DMS53 treated with DMSO at 0.1 percent for 48 hours (cell line): ENCODE measurements at regions not wholly inside any gene's neighbourhood (a gene's known extent, or its start where the extent isn't known, plus 50 kb on each side); places are given as distances from the start of the nearest gene placed in this dataset.
"Not testable (repeated sequence)": the region's sequence is repeated elsewhere in the genome, so short reads cannot be mapped to it uniquely, and the experiment has no call there.

ENCODE experiments used
- DNase-seq: peaks from one replicate; lab custom pipeline; 2025; ENCODE audit not compliant: unreplicated experiment; lab: John Stamatoyannopoulos, UW

DNA sequence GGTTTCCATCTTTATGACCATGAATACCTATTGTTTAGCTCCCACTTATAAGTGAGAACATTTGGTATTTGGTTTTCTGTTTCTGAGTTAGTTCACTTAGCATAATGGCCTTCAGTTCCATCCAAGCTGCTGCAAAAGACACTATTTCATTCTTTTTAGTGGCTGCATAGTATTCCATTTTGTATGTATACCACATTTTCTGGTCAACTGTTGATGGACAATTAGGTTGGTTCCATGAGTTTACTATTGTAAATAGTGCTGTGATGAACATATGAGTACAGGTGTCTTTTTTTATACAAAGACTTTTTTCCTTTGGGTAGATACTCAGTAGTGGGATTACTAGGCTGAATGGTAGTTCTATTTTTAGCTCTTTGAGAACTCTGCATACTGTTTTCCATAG, 87.8 kb upstream of the GOT2 start:
- no peak for DNase-seq

DNA sequence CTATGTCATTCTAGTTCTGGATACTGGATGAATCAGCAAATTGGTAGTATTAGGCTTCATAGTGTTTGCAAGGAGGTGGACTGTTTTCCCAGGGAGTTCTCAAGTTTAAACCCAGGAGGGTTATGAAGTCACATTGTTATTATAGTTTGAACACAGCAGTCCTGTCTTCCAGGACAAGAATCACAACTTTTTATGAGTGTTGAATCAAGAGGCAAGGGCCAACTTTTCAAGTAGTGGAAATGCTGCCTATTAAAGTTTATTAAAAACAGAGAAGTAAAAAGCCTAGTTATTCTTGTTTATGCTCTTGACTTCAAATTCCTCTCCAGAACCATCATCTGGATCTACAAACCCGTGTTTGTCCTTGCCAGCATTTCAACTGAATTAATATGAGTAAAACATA, 86.3 kb upstream of the GOT2 start:
- no peak for DNase-seq

DNA sequence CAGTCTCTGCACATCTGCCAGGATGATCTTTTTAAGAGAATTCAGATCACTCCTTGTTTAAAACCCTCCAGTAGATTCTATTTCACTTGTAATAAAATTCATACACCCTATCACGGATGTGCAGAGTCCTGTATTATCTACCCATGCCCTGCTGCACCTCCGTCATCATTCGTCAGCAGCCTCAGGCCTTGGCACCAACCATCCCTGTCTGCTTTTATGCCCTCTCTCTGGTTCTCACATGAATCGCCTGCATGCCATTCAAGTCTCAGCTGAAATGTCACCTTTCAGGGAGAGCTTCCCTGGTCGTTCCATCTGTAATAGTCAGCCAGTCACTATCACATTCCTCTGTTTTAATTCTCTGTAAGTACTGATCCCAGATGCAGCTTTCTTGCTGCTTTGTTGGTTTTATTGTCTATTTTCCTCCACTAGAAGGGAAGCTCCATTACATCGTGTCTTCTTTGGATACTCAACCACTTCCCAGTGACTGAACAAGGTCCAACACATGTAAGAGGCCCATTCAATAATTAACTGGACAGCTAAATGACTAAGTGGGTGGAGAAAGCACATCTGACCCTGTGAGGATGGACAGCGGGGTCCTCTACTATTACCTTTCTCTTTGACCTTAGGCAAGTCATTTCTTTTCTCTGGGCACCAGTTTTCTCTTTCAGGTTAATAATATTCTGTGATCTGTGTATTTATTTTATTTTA, 81.2 kb upstream of the GOT2 start:
- no peak for DNase-seq

DNA sequence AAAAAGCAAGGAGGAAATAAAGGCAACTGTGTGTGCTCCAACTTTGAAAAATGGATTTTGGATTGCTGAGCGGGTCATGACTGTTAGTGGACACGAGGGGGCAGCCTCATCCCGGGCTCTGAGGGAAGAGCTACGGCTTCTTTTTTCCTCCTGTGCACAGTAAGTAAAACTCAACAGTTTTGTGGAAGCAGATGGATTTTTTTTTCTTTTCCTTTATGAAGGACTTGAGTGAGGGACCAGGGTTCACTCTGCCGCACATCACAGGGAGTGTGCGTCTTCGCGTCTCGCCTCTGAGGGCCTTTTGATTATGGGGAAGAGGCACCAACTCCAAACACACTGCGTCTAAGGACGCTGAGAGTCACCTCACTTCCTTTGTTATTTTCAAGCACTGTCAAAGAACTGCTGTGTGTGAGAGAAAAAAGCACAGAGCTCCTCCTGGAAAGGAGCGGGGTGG, 80.3 kb upstream of the GOT2 start:
- DNase-seq: peak; percentile 58

DNA sequence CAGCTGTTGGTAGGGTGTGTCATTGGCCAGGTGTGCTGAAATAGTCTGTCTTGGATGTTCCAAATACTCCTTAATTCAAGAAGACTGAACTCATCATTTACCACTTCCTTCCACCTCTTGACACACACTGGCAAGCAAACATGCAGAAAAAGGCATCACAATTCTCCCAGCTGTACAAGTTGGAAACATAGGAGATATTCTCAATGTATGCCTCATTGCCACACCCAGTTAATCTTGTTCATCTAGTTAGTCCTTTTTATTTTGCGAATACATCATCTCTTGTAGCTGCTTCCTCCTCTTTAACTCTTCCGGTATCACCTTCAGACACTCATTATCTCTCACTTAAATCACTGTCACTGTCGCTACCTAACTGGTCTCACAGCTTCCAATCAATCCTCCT, 75.1 kb upstream of the GOT2 start:
- no peak for DNase-seq

DNA sequence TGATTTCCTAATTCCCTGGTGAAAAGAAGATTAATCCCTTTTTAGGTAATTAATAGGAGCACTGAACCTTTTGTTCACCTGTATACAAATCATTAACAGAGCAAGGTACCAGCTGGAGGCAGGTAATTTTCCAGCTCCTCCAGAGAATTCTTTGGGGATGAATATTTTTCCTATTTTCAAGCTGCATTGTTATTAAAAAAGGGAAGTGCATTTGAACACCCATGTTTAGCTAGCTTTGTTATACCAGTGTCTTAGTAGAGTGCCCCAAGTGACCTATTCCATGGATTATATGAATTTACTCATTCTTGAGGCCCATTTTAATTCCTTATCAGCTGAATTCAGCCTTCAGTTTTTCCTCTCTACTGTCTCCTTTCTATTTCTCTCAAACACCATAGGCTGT, 73.2 kb upstream of the GOT2 start:
- no peak for DNase-seq

DNA sequence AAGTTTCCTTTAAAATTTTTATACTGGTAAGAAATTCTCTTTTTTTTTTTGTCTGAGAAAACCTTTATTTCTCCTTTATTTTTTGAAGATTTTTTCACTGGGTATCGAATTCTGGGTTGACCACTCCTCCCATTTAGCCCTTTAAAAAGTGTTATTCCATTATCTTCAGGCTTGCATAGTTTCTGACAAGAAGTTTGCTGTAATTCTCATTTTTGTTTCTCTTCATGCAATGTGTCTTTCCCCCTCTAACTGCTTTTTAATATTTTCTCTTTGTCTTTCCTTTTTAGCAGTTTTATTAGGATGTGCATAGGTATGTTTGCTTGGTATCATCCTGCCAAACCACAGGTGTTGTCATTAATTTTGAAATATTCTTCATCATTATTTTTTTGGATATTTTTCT, 67.7 kb upstream of the GOT2 start:
- no peak for DNase-seq

DNA sequence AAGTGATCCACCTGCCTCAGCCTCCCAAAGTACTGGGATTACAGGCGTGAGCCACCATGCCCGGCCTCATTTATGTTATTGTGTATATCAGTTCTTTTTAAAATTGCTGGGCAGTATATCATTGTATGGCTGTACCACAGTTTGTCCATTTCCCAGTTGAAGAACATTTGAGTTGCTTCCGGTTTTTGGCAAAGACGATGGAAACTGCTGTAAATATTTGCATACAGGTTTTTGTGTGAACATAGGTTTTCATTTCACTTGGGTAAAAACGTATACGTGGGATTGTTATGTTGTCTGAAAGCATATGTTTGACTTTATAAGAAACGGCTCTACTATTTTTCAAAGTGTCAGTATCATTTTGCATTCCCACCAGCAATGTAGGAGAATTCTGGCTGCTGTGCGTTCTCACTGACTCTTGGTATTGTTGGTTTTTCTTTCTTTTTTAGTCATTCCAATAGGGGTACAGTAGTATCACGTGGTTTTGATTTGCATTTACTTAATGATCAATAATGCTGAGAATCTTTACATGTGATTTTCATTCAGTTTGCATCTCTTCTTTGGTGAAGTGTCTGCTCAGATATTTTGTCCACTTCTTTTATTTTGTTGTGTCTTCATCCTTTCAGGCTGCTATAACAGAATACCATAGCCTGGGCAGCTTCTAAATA, 63.2 kb upstream of the GOT2 start:
- DNase-seq: no peak

DNA sequence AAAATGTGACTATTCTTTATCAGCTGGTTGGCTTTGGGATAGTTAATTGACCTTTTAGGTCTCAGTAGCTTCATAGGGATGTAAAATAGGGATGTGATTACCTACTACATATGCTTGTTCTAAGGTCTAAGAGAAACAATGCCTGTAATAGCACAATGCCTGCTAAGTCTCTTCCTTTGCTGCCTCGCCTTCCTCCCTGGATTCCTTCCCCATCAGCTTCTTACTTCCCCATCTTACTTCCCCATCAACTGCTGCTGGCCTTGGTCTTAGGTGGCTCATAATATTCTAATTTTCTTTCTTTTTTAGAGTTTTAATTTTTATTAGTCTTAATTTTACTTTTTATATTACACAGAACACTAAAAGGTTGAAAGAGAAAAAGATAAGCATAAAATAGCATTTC, 59.2 kb upstream of the GOT2 start:
- DNase-seq: no peak

DNA sequence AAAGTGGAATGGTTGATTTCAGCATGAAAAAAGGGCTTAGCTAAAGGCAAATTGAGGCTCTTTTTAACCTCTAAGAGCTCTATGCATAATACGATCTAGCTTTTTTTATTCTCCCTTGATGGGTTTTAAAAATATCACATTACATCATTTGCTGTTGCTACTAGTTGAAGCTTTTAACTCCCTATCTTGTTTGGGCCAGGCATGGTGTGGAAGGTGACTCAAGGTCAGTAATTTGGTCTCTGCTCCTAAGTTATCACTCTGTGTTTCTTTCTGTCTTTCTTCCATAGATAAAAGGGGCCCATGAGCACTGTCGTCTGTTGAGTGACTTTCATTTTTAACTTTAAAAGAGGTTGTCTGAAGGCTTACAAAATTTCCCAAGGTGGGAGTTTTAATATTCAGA, 58.1 kb upstream of the GOT2 start:
- no peak for DNase-seq

DNA sequence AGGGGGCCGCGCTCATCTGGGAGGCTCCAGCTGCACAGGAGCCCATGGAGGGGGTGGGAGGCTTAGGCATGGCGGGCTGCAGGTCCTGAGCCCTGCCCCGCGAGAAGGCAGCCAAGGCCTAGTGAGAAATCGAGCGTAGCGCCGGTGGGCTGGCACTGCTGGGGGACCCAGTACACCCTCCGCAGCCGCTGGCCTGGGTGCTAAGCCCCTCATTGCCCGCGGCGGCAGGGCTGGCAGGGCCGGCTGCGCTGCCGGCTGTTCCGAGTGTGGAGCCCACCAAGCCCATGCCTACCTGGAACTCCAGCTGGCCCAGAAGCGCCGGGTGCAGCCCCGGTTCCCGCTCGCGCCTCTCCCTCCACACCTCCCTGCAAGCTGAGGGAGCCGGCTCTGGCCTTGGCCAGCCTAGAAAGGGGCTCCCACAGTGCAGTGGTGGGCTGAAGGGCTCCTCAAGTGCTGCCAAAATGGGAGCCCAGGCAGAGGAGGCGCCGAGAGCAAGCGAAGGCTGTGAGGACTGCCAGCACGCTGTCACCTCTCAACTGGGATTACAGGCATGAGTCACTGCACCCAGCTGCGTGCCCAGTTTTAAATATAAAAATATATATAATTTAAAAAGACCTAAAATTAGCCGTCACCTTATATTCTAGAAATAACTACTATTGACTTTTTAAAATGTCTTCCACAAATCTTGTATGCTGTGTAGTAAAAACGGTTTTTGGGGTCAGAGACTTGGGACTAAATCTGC, 56.9 kb upstream of the GOT2 start:
- not testable (repeated sequence) for DNase-seq

DNA sequence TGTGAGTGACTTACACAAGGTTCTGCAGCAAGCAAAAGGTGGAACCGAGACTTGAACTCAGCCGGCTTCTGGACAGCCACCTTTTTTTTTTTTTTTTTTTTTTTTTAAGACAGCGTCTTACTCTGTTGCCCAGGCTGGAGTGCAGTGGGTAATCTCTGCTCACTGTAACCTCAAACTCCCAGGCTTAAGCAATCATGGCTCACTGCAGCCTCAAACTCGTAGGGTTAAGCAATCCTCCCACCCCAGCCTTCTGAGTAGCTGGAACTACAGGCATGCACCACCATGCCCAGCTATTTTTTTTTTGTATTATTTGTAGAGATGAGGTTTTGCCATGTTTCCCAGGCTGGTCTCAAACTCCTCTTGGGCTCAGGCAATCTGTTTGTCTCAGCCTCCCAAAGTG, 55.2 kb upstream of the GOT2 start:
- no peak for DNase-seq
